GM18498 (cell line): ENCODE measurements at regions not wholly inside any gene's neighbourhood (a gene's known extent, or its start where the extent isn't known, plus 50 kb on each side); places are given as distances from the start of the nearest gene placed in this dataset.
"Not testable (repeated sequence)": the region's sequence is repeated elsewhere in the genome, so short reads cannot be mapped to it uniquely, and the experiment has no call there.

Experiments
- ATAC-seq: cut with Tn5 transposase; IDR thresholded peaks from one replicate; pipeline ENCODE4 v1.9.1; 2021; ENCODE audit warnings: mild to moderate bottlenecking, moderate library complexity; ENCODE audit not compliant: unreplicated experiment

GRCh38 chr3:102290241-102290640 is 144.6 kb upstream of the ZPLD1 start:
- ATAC-seq: no peak

- ATAC-seq: no peak
These were observed 139.1 kb upstream of the ZPLD1 start for GRCh38 chr3:102295756-102296155.

- ATAC-seq: no peak
These were observed 137.7 kb upstream of the ZPLD1 start for GRCh38 chr3:102297072-102297658.

GRCh38 chr3:102299125-102299877 is 135.5 kb upstream of the ZPLD1 start:
- ATAC-seq: peak; percentile 59

- no peak for ATAC-seq
These were observed 133.5 kb upstream of the ZPLD1 start for GRCh38 chr3:102301155-102301880.

- no peak for ATAC-seq
These were observed 132.8 kb upstream of the ZPLD1 start for GRCh38 chr3:102302020-102302419.

- no peak for ATAC-seq
These were observed 130.3 kb upstream of the ZPLD1 start for GRCh38 chr3:102304550-102304949.

- ATAC-seq: no peak
These were observed 127.4 kb upstream of the ZPLD1 start for GRCh38 chr3:102307442-102307841.

GRCh38 chr3:102329066-102329465 is 105.7 kb upstream of the ZPLD1 start:
- ATAC-seq: no peak

GRCh38 chr3:102329561-102329960 is 105.3 kb upstream of the ZPLD1 start:
- no peak for ATAC-seq

- no peak for ATAC-seq
These were observed 102.6 kb upstream of the ZPLD1 start for GRCh38 chr3:102332205-102332604.

- no peak for ATAC-seq
These were observed 101.9 kb upstream of the ZPLD1 start for GRCh38 chr3:102332934-102333333.

- ATAC-seq: no peak
These were observed 98.7 kb upstream of the ZPLD1 start for GRCh38 chr3:102336130-102336529.

- ATAC-seq: no peak
These were observed 95.1 kb upstream of the ZPLD1 start for GRCh38 chr3:102339671-102340070.

- ATAC-seq: no peak
These were observed 87.9 kb upstream of the ZPLD1 start for GRCh38 chr3:102346897-102347296.

GRCh38 chr3:102348904-102349303 is 85.9 kb upstream of the ZPLD1 start:
- no peak for ATAC-seq

GRCh38 chr3:102353148-102353547 is 81.7 kb upstream of the ZPLD1 start:
- ATAC-seq: no peak

- ATAC-seq: no peak
These were observed 81.0 kb upstream of the ZPLD1 start for GRCh38 chr3:102353805-102354204.

- ATAC-seq: no peak
These were observed 79.8 kb upstream of the ZPLD1 start for GRCh38 chr3:102354818-102355515.

- ATAC-seq: no peak
These were observed 78.3 kb upstream of the ZPLD1 start for GRCh38 chr3:102356506-102356905.

GRCh38 chr3:102357313-102357712 is 77.5 kb upstream of the ZPLD1 start:
- ATAC-seq: not testable (repeated sequence)
